Jurkat, Clone E6-1 (cell line): ENCODE measurements at regions not wholly inside any gene's neighbourhood (a gene's known extent, or its start where the extent isn't known, plus 50 kb on each side); places are given as distances from the start of the nearest gene placed in this dataset.

Experiments used
- DNase-seq: peaks from one replicate; pipeline ENCODE4 v3.0.0-alpha.2; 2011; ENCODE audit warnings: low read depth, low spot score
- H3K4me3 ChIP-seq: 2 replicates; pipeline ENCODE4 v1.5.1; 2011; ENCODE audit warnings: mild to moderate bottlenecking, low read length, control low read depth, moderate library complexity

GRCh38 chr11:127675581-127675980 is 675.0 kb upstream of the KIRREL3 start:
- no peak overlapping the region for H3K4me3 ChIP-seq
- no peak for DNase-seq

GRCh38 chr11:127674754-127675153 is 674.2 kb upstream of the KIRREL3 start:
- no peak overlapping the region for H3K4me3 ChIP-seq
- DNase-seq: no peak

GRCh38 chr11:127670374-127671119 is 670.0 kb upstream of the KIRREL3 start:
- DNase-seq: no peak
- H3K4me3 ChIP-seq: no peak overlapping the region

- no peak overlapping the region for H3K4me3 ChIP-seq
- no peak for DNase-seq
Observed at GRCh38 chr11:127656116-127656836, 655.7 kb upstream of the KIRREL3 start.

GRCh38 chr11:127653076-127653475 is 652.5 kb upstream of the KIRREL3 start:
- no peak for DNase-seq
- no peak overlapping the region for H3K4me3 ChIP-seq

- DNase-seq: no peak
- H3K4me3 ChIP-seq: no peak overlapping the region
Observed at GRCh38 chr11:127651888-127652221, 651.3 kb upstream of the KIRREL3 start.

- H3K4me3 ChIP-seq: no peak overlapping the region
- no peak for DNase-seq
Observed at GRCh38 chr11:127651175-127651887, 650.8 kb upstream of the KIRREL3 start.

- H3K4me3 ChIP-seq: no peak overlapping the region
- DNase-seq: no peak
Observed at GRCh38 chr11:127649958-127650357, 649.4 kb upstream of the KIRREL3 start.

- DNase-seq: no peak
- no peak overlapping the region for H3K4me3 ChIP-seq
Observed at GRCh38 chr11:127649071-127649470, 648.5 kb upstream of the KIRREL3 start.

GRCh38 chr11:127648583-127648982 is 648.0 kb upstream of the KIRREL3 start:
- H3K4me3 ChIP-seq: no peak overlapping the region

GRCh38 chr11:127644366-127644765 is 643.8 kb upstream of the KIRREL3 start:
- no peak overlapping the region for H3K4me3 ChIP-seq
- DNase-seq: no peak

More at GRCh38 chr11:127648583-127648982, 648.0 kb upstream of the KIRREL3 start:
- DNase-seq: no peak

GRCh38 chr11:127643268-127644058 is 642.9 kb upstream of the KIRREL3 start:
- H3K4me3 ChIP-seq: no peak overlapping the region
- no peak for DNase-seq

GRCh38 chr11:127640561-127641451 is 640.2 kb upstream of the KIRREL3 start:
- no peak overlapping the region for H3K4me3 ChIP-seq
- no peak for DNase-seq

GRCh38 chr11:127639916-127640315 is 639.3 kb upstream of the KIRREL3 start:
- no peak for DNase-seq
- H3K4me3 ChIP-seq: no peak overlapping the region

- no peak for DNase-seq
- no peak overlapping the region for H3K4me3 ChIP-seq
Observed at GRCh38 chr11:127632976-127633680, 632.6 kb upstream of the KIRREL3 start.

GRCh38 chr11:127632546-127632945 is 632.0 kb upstream of the KIRREL3 start:
- H3K4me3 ChIP-seq: no peak overlapping the region
- no peak for DNase-seq

- no peak overlapping the region for H3K4me3 ChIP-seq
Observed at GRCh38 chr11:127631974-127632373, 631.4 kb upstream of the KIRREL3 start.

GRCh38 chr11:127629200-127629599 is 628.6 kb upstream of the KIRREL3 start:
- no peak for DNase-seq
- no peak overlapping the region for H3K4me3 ChIP-seq

More at GRCh38 chr11:127631974-127632373, 631.4 kb upstream of the KIRREL3 start:
- DNase-seq: no peak
